Activated CD4-positive, alpha-beta T cell treated with anti-CD3 and anti-CD28 coated beads, Interleukin-10, Interleukin-2, amounts not matched to agents 100 ng/mL and 50 ng/mL, durations not matched to agents 16 hours and 8 hours (primary cell): ENCODE measurements at regions not wholly inside any gene's neighbourhood (a gene's known extent, or its start where the extent isn't known, plus 50 kb on each side); places are given as distances from the start of the nearest gene placed in this dataset.
"Not testable (repeated sequence)": the region's sequence is repeated elsewhere in the genome, so short reads cannot be mapped to it uniquely, and the experiment has no call there.

ENCODE experiments used
- DNase-seq: peaks from one replicate; pipeline ENCODE4 v3.0.0-alpha.2; 2020

DNA sequence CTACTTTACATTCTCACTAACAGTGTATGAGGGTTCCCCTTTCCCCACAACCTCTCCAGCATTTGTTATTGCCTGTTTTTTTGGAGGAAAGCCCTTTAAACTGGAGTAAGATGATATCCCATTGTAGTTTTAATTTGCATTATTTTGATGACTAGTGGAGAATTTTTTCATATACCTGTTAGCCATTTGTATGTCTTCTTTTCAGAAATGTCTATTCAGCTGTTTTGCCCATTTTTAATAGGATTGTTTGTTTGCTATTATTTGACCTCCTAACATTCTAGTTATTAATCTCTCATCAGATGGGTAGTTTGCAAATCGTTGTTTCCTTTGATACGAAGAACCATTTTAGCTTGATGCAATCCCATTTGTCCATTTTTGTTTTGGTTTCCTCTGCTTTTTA, 165.0 kb downstream of the GLUL start:
- no peak for DNase-seq

DNA sequence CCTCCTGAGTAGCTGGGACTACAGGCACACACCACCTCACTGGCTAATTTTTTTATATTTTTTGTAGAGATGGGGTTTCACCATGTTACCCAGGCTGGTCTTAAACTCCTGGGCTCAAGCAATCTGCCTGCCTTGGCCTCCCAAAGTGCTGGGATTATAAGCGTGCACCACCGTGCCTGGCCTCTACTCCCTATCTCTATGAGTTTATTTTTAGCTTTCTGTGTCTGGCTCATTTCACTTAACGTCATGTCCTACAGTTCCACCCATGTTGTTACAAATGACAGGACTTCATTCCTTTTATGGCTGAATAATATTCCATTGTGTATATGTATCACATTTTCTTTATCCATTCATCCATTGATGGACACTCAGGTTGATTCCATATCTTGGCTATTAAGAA, 164.2 kb upstream of the ZNF648 start:
- DNase-seq = not testable (repeated sequence)

DNA sequence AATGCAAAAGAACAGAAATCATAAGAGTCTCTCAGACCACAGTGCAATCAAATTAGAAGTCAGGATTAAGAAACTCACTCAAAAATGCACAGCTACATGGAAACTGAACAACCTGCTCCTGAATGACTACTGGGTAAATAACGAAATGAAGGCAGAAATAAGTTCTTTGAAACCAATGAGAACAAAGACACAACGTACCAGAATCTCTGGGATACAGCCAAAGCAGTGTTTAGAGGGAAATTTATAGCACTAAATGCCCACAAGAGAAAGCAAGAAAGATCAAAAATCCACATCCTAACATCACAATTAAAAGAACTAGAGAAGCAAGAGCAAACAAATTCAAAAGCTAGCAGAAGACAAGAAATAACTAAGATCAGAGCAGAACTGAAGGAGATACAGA, 160.5 kb upstream of the ZNF648 start:
- not testable (repeated sequence) for DNase-seq

DNA sequence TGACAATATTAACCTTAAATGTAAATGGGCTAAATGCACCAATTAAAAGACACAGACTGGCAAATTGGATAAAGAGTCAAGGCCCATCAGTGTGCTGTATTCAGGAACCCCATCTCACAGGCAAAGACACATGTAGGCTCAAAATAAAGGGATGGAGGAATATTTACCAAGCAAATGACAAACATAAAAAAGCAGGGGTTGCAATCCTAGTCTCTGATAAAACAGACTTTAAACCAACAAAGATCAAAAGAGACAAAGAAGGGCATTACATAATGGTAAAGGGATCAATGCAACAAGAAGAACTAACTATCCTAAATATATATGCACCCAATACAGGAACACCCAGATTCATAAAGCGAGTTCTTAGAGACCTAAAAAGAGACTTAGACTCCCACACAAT, 159.9 kb upstream of the ZNF648 start:
- not testable (repeated sequence) for DNase-seq

DNA sequence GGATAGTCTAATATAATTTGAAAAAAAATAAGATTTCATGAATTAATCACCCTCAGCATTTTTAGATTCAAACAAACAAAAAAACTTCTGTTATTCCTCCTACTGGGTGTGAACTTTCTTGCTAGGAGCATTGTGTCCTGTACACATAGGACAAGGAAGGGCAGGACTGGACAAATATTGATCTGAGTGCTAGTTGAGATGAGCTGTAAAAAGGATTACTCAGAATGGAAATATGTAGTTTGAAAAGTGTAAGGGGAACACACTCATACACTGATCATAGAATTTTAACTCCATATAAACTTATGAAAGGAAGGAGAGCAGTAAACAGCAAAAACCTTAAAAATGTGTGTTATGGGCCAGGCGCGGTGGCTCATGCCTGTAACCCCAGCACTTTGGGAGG, 156.5 kb upstream of the ZNF648 start:
- DNase-seq = no peak

DNA sequence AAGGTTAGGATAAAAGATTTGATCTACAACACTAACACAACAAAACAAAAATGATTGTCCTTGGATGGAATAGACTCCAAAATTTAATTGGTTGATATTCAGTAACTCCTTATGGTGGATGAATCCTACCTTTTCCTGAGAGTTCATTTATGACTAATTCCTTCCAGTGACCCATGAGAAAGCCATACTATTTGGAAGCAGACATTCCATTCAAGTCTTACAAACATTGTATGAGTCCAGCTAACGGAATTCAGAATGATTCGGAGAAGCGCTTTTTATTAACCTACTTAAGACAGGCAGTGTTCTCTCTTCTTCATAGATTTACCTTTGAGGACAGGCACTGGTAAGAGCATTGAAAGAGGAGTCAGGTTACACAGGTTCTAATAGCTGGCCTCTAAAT, 155.6 kb upstream of the ZNF648 start:
- DNase-seq = no peak

DNA sequence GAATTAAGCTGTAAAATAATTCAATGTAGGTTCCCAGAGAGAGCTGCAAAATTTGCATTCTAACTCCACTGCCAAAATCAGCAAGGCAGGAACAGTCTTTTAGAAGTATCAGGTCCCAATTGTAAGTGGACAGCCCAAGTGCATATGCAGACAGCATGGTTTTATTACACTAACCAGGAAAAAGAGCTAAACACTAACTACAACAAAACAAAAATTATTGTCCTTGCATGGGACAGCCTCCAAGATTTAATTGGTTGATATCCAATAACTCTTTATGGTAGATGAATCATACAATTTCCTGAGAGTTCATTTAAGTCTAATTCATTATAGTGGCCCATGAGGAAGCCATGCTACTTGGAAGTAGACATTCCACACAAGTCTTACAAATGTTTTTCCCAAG, 154.3 kb upstream of the ZNF648 start:
- DNase-seq = no peak

DNA sequence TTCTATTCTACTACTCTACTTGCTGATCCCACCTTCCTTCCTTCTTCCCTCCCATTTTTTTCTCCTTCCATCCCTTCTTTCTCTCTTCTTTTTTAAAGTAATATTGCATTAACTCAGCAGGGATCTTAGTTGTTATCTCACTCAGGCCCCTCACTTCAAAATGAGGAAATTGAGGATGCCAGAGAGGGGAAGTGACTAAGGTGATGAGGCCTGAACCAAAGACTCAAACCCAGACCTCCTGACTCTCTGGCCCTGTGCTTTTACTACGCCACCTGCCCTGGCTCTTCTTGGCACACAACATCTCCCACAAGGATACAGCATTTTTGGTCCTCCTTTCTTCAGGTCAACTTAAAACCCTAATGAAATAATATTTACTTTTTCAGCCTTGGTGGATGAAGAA, 151.7 kb upstream of the ZNF648 start:
- DNase-seq = no peak

DNA sequence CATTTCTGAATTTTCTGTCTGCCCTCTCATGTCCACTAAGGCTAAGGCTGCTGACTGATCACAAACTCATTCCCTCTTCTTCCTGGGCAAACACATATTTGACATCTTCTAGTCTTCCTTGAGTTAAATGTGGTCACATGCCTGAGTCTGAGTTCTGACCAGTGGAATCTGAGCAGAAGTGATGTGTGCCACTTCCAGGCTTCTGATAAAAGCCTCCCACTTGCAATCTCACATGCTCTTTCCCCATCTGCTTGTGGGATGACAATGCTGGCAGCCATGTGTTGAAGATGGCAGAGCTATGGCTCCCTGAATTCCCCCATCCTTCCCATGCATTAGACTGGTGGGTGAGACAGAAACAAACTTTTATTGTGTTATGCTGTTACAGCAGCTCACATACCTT, 149.9 kb upstream of the ZNF648 start:
- no peak for DNase-seq

DNA sequence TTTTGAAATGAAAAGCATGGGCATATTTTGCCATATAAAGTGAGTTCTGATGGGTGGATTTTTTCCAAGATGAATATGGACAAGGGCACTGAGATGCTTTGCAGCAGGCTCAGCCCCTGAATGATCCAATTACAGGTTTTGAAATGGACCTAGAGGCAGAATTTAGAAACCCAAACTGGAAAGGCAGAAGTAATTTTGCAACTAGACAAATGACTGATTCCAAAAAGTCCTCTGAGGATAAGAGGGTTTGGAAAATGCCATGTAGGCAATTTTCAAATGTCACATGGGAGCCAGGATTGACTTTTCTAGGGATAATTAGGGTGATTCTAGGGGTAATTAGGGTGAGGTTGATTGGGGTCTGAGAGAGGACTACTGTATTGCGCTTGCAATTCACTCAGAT, 148.9 kb upstream of the ZNF648 start:
- no peak for DNase-seq

DNA sequence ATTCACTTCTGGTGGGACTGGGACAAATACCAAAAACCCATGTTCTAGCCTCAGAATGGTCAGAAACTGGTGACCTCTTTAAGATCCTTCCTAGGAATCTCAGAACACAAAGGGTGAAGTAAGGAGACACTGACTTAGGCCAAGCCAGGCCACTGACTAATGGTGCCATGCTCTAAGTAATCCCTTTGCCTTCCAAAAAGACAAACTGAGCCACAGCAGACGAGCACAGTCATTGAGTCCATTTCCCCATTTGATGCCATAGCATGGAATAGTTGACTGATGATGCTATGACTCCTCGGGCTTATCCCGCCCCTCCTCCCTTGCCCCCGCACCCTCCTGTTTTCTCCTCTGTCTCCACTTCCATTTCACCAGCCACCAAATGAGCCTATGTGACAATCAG, 145.8 kb upstream of the ZNF648 start:
- no peak for DNase-seq

DNA sequence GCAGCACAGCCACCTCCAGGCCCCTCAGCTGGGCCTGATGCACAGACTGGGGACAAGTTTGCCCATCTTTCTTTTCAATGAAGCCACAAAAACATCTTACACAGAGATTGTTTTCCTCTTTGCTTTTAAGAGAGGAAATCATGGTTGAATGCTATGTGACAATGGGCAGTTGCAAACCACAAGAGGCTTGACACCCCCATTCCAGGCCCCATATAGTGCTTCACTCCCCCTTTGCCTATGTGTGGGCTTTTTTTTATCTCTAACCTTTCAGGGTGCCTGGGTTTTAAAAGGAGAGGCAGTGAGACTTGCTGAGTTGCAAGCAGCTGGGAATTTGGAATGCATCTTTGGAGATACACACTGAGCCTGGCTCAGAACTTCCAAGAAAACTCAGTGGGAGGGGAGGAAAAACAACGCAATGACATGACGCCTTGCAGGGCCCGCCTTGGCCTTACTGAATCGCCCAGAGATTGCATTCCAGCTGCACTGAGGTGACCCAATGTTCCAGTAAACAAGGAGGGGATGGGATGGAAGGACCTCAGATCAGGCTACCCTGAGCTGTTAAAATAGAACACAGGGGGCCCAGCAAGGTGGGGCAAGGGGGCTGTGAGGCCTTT, 145.2 kb upstream of the ZNF648 start:
- DNase-seq = no peak

DNA sequence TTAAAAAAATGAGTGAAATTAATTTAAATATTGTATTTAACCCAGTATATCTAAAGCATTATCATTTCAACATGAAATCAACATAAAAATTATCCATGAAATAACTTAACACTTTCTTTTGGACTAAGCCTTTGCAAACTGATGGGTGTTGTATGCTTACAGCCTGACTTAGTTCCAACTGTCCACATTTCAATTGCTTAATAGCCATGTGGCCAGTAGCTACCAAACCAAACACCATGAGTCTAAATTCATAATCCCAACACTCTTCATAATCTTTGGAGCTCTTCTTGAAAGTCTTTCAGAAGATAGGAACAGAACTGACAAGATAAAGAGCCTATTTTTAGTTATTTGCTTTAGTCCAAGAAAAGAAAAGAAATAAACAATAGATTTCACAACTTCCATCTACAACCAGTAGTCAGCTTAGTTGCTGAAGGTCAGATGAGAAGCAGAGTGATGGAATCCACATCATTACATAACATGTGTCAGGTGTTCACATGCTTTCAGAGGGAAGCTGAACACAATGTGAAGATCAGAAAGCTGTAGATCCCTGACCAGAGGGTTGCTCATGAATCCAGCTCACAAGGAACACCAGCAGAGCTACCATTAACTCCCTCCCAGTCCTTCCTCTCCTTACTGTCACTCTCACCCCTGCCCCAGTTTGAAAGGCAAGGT, 144.0 kb upstream of the ZNF648 start:
- DNase-seq = no peak

DNA sequence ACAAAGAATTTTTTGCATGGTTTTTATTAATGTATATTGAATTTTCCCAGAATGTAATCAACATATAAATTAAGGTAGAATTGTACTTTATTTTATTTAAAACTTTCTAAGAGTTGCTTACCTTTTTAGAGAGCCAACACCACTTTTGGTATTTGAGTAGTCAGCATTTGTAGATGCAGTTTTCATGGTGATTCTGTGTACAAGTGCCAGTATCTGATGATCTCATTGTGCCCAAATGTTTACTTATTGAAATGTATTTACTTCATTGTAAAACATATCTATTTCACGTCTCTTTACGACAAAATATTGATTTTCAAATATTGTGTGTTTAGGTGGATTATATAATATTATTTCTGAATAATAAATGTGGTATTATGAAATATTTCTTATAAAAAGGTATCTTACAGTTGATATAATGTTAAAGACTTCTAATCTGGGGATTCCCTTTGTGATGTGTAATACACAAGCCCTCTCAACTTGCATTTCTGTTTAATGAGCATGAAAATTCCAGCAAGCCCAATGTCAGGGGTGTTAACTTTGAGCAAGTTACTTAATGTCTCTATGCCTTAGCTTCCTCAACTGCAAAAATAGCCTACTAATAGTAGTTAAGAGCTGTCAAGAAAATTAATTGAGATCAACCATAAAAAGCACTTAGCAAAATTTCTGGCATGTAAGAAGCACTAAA, 141.8 kb upstream of the ZNF648 start:
- no peak for DNase-seq

DNA sequence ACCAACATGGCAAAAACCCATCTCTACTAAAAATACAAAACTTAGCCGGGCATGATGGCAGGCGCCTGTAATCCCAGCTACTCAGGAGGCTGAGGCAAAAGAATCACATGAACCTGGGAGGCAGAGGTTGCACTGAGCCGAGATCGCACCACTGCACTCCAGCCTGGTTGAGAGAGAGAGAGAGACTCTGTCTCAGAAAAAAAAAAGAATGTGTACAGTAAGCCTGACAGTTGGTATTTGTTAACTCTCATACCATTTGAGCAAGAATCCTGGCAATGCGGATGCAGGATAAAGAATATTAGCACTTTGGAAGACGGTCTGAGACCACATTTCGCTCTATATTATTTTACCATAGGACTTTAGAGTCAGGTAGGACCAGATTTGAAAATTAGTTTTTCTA, 140.0 kb upstream of the ZNF648 start:
- DNase-seq = not testable (repeated sequence)

DNA sequence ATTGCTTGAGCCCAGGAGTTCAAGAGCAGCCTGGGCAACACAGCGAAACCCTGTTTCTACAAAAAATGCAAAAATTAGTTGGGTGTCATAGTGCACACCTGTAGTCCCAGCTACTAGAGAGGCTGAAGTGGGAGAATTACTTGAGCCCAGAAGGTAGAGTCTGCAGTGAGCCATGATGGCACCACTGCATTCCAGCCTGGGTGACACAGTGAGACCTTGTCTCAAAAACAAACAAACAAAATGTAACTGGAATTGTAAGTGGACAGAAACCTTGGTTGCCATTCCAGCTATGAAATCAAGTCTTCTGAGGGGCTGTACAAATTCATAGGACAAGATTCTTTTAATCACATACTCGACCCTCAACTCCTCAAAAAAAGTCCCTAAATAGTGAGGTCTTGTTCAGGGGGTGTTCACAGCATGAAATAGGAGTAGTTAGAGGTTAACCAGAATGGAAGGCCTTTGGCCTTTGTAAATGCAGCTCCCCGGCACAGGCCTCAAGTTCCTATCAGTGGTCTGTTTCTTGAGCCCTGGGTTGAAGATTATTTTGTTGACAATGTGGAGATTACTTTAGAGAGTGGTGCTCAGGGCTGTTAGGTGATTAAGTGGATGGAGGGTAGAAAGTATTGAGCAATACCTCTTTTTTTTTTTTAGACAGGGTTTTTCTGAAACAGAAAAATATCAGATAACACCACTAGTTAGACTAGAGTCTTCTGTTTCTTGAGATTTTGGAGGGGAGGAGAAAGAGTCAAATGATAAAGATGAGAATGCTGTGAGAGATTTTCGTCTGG, 138.7 kb upstream of the ZNF648 start:
- no peak for DNase-seq

DNA sequence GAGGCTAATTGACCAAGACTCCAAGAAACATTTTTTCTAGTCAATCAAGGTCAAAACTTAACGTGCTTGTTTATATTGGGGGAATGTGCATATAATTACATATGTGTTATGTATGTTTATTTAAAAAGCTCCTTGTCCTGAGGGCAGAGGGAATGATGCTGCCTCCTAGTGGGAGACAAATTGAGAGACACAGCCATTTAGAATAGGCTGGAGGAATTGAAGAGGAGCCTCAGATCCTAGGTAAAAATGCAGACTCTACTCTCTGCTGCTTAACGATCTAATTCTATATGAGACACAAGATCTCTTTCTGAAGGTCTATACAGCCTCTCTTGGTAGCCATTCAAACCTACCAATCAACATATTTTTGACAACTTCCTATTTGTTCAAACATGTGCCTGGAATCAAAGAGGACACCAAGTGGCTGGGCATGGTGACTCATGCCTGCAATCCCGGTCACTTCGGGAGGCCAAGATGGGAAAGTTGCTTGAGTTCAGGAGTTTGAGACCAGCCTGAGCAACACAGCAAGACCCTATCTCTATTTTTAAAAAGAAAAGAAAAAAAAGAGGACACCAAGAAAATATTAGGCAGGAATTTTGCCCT, 136.6 kb upstream of the ZNF648 start:
- DNase-seq = no peak

DNA sequence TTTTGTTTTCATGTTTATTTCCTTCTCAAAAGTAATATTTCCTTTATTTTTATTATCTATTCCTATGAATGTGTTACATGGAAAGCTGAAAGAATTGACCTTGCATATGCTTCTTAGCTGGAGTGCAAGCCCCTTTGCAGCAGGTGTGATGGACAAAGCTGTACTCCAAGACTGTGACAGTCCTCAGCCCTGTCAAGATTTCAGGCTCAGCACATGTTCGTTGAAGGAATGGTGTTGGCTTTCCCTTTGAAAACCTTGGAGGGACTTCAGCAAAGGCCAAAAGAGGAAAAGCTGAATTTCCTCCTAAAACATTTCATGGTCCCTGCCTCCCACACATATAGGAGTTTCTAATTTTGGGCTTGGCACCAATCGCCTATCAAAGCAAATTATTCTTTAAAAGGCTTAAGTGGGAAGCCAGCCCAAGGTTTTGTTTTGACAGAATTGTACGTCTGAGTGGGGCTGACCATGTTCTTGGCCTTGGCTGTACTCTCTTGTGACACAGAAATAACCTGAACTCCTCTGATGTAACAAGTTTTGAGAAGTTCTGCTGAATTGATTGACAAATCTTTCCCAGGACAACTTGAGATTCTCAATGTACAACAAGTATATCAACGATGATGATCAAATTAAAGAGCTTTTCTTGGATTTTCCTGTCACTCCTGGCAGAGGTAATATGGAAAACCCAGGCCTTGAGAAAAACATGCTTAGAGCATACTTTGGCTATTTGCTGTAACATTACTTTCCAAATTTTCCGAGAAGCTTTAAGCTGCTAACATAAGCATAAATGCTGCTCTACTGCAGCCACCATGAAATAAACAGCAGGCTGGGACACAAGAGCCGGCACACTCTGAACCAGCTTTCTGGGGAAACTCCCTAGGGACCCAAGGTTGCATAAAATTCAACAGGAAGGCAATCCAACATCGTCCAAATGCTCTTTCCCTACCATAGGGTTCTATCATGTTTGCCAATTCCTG, 135.7 kb upstream of the ZNF648 start:
- no peak for DNase-seq

DNA sequence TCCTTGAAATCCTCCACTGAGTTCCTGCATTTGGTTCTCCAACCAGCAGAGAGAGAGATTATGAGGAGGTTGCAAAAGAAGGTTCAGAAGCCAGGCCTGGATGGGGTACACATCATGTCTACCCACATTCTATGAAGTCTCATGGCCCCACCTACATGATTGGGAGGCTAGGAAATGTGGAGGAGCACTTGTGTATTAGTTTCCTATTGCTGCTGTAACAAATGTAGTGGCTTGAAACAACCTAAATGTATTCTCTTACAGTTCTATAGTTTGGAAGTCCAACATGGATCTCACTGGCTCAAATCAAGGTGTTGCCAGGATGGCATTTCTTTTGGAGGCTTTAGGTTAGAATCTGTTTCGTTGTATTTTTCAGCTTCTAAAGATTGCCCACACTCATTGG, 134.2 kb upstream of the ZNF648 start:
- no peak for DNase-seq

DNA sequence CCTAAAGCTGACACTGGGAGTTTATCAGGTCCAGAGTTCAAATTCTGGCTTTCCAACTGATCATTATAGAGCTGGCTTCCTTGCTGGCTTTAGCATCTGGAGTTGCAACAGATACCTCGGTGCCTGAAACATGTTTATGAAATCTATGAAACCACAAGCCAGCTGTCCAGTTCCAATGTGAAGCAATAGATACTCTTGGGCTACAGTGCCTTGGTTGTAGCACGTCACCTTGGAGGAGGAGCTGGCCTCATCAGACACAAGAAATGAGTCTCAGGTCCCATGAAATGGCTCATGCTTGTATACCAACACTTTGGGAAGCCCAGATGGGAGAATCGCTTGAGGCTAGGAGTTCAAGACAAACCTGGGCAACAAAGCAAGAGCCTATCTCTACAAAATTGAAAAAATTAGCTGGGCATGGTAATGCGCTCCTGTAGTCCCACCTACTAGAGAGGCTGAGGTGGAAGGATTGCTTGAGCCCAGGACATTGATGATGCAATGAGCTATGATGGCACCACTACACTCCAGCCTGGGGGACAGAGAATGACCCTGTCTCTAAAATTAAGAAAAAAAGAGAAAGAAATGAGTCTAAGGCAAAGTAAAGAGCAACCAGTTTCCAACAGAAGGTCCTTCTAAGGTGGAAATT, 132.5 kb upstream of the ZNF648 start:
- no peak for DNase-seq

DNA sequence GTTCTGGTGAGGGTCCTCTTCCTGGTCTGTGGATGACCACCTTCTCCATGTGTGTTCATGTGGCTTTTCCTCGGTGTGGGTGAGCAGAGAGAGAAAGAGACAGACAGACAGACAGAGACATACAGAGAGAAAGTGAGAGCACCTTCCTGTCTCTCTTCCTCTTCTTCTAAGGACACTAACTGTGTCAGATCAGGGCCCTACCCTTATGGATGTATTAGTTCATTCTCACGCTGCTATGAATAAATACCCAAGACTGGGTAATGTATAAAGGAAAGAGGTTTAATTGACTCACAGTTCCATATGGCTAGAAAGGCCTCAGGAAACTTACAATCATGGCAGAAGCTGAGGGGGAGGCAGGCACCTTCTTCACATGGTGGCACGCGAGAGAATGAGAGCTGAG, 131.5 kb upstream of the ZNF648 start:
- DNase-seq = no peak

DNA sequence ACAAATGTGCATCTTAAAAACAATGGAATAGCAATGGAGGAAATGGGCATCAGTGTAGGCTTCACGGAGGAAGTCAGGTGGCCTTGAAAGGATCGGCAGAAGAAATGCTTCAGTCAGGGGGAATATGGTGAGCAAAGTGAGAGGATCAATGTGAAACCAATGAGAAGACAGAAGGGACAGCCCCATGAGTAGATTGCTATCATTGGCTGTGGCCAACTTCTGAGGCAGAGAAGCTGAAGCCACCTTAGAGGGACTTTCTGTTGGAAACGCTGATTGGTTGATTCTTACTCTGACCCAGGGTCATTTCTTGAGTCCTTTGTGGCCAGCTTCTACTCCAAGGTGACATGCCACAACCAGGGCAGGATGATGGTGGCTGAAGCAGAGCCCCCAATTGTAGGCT, 130.7 kb upstream of the ZNF648 start:
- peak; percentile 24 for DNase-seq
